Neural progenitor cell (in vitro differentiated cells): ENCODE measurements at regions not wholly inside any gene's neighbourhood (a gene's known extent, or its start where the extent isn't known, plus 50 kb on each side); places are given as distances from the start of the nearest gene placed in this dataset.

ENCODE experiments used
- CTCF ChIP-seq: fragments of 200-600 bp; sonication (generic); IDR thresholded peaks from 2 replicates; pipeline ENCODE4 v1.5.1; 2017; ENCODE audit warnings: antibody characterized with exemption, mild to moderate bottlenecking
- EZH2 ChIP-seq: fragments of 200-600 bp; sonication (generic); IDR thresholded peaks from 2 replicates; pipeline ENCODE4 v1.6.1; 2017; ENCODE audit warnings: antibody characterized with exemption, mild to moderate bottlenecking, moderate library complexity
- EZH2phosphoT487 ChIP-seq: fragments of 200-600 bp; sonication (generic); IDR thresholded peaks from 2 replicates; pipeline ENCODE4 v1.6.1; 2017; ENCODE audit warnings: antibody characterized with exemption

GRCh38 chr2:83842421-83842820 is 616.7 kb downstream of the SUCLG1 start:
- no peak for TF ChIP-seq CTCF
- TF ChIP-seq EZH2 = no peak
- TF ChIP-seq EZH2phosphoT487 = no peak
